Astrocyte (in vitro differentiated cells and primary cell): ENCODE measurements at regions not wholly inside any gene's neighbourhood (a gene's known extent, or its start where the extent isn't known, plus 50 kb on each side); places are given as distances from the start of the nearest gene placed in this dataset.

ENCODE experiments used
- DNase-seq: peaks from one replicate; pipeline ENCODE4 v3.0.0-alpha.2; 2010; ENCODE audit warnings: low read depth
- FAIRE-seq: peaks from 2 replicates; lab custom pipeline; 2011; peaks lifted over from hg19 to GRCh38; lab: Jason Lieb, UNC
- H2AFZ ChIP-seq: 2 replicates; pipeline ENCODE4 v1.6.0; 2012; ENCODE audit warnings: low read depth, low read length, inconsistent platforms
- H3K27ac ChIP-seq: 2 replicates; pipeline ENCODE4 v1.5.1; 2011; ENCODE audit warnings: low read depth, low read length, inconsistent platforms
- H3K27me3 ChIP-seq: 2 replicates; pipeline ENCODE4 v1.6.0; 2011; ENCODE audit warnings: low read length, inconsistent platforms; ENCODE audit not compliant: insufficient read depth
- H3K36me3 ChIP-seq: 2 replicates; pipeline ENCODE4 v1.5.1; 2011; ENCODE audit warnings: low read length, inconsistent platforms; ENCODE audit not compliant: insufficient read depth
- H3K4me1 ChIP-seq: 2 replicates; pipeline ENCODE4 v1.5.1; 2011; ENCODE audit warnings: low read length, inconsistent platforms; ENCODE audit not compliant: insufficient read depth
- H3K4me2 ChIP-seq: 2 replicates; pipeline ENCODE4 v1.6.0; 2012; ENCODE audit warnings: low read length, inconsistent platforms
- H3K4me3 ChIP-seq: 2 replicates; pipeline ENCODE4 v1.5.1; 2011; ENCODE audit warnings: low read depth, mild to moderate bottlenecking, low read length, inconsistent platforms; ENCODE audit not compliant: insufficient read depth
- H3K79me2 ChIP-seq: 2 replicates; pipeline ENCODE4 v1.6.0; 2012; ENCODE audit warnings: mild to moderate bottlenecking, low read length, inconsistent platforms; ENCODE audit not compliant: insufficient read depth
- H3K9ac ChIP-seq: 2 replicates; pipeline ENCODE4 v1.6.0; 2012; ENCODE audit warnings: mild to moderate bottlenecking, low read length, inconsistent platforms
- H3K9me3 ChIP-seq: 2 replicates; pipeline ENCODE4 v1.5.1; 2012; ENCODE audit warnings: low read depth, mild to moderate bottlenecking, low read length, inconsistent platforms; ENCODE audit not compliant: insufficient read depth
- H4K20me1 ChIP-seq: 2 replicates; pipeline ENCODE4 v1.6.0; 2012; ENCODE audit warnings: low read length, inconsistent platforms; ENCODE audit not compliant: insufficient read depth
- H3K27ac Mint-ChIP-seq: one replicate; pipeline ENCODE4 v1.8.0; 2021; ENCODE audit warnings: mild to moderate bottlenecking, mixed read lengths; ENCODE audit not compliant: unreplicated experiment
- H3K27me3 Mint-ChIP-seq: one replicate; pipeline ENCODE4 v1.8.0; 2021; ENCODE audit warnings: low read depth, mixed read lengths; ENCODE audit not compliant: unreplicated experiment
- H3K36me3 Mint-ChIP-seq: one replicate; pipeline ENCODE4 v1.8.0; 2021; ENCODE audit warnings: low read depth, mixed read lengths; ENCODE audit not compliant: unreplicated experiment
- H3K4me1 Mint-ChIP-seq: one replicate; pipeline ENCODE4 v1.8.0; 2021; ENCODE audit warnings: low read depth, mixed read lengths; ENCODE audit not compliant: unreplicated experiment
- H3K4me3 Mint-ChIP-seq: one replicate; pipeline ENCODE4 v1.8.0; 2021; ENCODE audit warnings: mild to moderate bottlenecking, moderate library complexity, mixed read lengths; ENCODE audit not compliant: unreplicated experiment
- H3K9me3 Mint-ChIP-seq: one replicate; pipeline ENCODE4 v1.8.0; 2021; ENCODE audit warnings: mild to moderate bottlenecking, mixed read lengths; ENCODE audit not compliant: unreplicated experiment
- EZH2 ChIP-seq: IDR thresholded peaks from 2 replicates; pipeline ENCODE4 v1.6.1; 2012; ENCODE audit warnings: mild to moderate bottlenecking, low read length, inconsistent platforms; ENCODE audit not compliant: insufficient read depth
- TF ChIP-seq, protein P1 (sequence below): IDR thresholded peaks from 2 replicates; pipeline ENCODE4 v1.5.1; 2011; ENCODE audit warnings: low read depth, mild to moderate bottlenecking, inconsistent platforms, low read length, moderate library complexity; ENCODE audit not compliant: insufficient read depth

DNA sequence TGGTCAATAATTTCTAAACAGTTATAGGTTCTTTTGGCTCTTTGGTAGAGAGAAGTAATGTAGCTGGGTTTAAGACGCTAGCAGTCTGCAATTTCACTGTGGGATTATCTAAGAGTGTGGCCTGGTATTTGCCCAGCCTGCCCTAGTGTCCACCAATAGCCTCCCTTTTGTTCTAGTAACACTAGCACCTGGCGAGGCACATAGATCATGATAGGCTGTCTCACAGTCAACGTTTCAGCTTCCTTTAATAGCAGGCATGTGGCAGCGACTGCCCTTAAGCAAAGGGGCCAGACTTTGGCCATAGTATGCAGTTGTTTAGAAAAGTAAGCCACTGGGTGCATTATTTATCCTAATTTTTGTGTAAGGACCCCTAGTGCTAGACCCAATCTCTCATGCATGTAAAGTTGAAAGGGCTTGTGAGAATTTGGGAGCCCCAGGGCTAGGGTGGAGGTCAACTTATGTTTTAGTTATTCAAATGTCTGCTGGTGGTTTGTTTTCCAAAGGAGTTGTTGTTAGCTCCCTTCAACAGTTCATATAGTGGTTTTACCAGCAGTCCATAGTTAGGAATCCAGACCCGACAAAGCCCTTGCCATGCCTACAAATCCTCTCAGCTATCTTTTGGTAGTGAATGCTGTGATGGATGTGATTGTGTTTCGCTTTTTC is 274.3 kb downstream of the HTR1A start:
- Mint-ChIP-seq H3K4me1 (no peaks in the 10 kb centered on the region), H3K4me3 (no peak overlapping the region), H3K27ac (no peak overlapping the region), H3K9me3 (no peaks in the 10 kb centered on the region), H3K36me3 (no peaks in the 10 kb centered on the region), H3K27me3 (no peaks in the 10 kb centered on the region)
- H3K4me3 ChIP-seq, result no peak overlapping the region
- H3K4me1 ChIP-seq, result no peaks in the 10 kb centered on the region
- DNase-seq, result no peak
- H3K79me2 ChIP-seq, result no peaks in the 10 kb centered on the region
- H4K20me1 ChIP-seq, result no peaks in the 10 kb centered on the region
- no peaks in the 10 kb centered on the region for H3K36me3 ChIP-seq
- H3K9ac ChIP-seq, result no peak overlapping the region
- no peak overlapping the region for H3K4me2 ChIP-seq
- H2AFZ ChIP-seq, result no peak overlapping the region
- no peaks in the 10 kb centered on the region for H3K9me3 ChIP-seq
- TF ChIP-seq EZH2, result no peak
- TF ChIP-seq, protein P1, sequence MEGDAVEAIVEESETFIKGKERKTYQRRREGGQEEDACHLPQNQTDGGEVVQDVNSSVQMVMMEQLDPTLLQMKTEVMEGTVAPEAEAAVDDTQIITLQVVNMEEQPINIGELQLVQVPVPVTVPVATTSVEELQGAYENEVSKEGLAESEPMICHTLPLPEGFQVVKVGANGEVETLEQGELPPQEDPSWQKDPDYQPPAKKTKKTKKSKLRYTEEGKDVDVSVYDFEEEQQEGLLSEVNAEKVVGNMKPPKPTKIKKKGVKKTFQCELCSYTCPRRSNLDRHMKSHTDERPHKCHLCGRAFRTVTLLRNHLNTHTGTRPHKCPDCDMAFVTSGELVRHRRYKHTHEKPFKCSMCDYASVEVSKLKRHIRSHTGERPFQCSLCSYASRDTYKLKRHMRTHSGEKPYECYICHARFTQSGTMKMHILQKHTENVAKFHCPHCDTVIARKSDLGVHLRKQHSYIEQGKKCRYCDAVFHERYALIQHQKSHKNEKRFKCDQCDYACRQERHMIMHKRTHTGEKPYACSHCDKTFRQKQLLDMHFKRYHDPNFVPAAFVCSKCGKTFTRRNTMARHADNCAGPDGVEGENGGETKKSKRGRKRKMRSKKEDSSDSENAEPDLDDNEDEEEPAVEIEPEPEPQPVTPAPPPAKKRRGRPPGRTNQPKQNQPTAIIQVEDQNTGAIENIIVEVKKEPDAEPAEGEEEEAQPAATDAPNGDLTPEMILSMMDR, result no peak
- no peaks in the 10 kb centered on the region for H3K27me3 ChIP-seq
- no peak overlapping the region for H3K27ac ChIP-seq
- no peak for FAIRE-seq

DNA sequence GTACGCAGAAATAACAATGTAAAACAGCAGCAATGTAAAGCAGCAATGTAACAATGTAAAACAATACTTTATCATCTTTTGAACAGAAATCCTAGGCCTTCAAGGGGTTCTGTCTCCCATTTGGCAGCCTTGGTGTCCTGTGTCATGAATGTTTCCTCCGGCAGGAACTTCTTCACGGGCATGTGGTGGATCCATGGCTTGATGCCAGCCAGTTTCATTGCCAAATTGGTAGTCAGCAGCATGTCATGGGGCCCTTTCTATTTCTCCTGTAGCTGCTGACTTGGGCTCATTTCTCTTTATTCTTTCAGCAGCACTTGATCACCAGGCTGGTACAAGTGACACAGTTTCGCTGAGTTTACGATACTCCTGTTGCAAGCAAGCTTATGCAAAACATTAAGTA is 275.3 kb downstream of the HTR1A start:
- no peak overlapping the region for H3K4me3 Mint-ChIP-seq
- no peaks in the 10 kb centered on the region for H3K4me1 ChIP-seq
- no peaks in the 10 kb centered on the region for H3K9me3 ChIP-seq
- no peaks in the 10 kb centered on the region for H3K36me3 Mint-ChIP-seq
- H2AFZ ChIP-seq, result no peak overlapping the region
- H4K20me1 ChIP-seq, result no peaks in the 10 kb centered on the region
- H3K27ac Mint-ChIP-seq, result no peak overlapping the region
- H3K4me1 Mint-ChIP-seq, result no peaks in the 10 kb centered on the region
- no peaks in the 10 kb centered on the region for H3K79me2 ChIP-seq
- no peaks in the 10 kb centered on the region for H3K27me3 Mint-ChIP-seq
- H3K9me3 Mint-ChIP-seq, result no peaks in the 10 kb centered on the region
- FAIRE-seq (no peak), DNase-seq (no peak)
- no peaks in the 10 kb centered on the region for H3K36me3 ChIP-seq
- no peak overlapping the region for H3K9ac ChIP-seq
- TF ChIP-seq EZH2, result no peak
- TF ChIP-seq, protein P1, result no peak
- H3K4me2 ChIP-seq, result no peak overlapping the region
- no peak overlapping the region for H3K27ac ChIP-seq
- H3K27me3 ChIP-seq, result no peaks in the 10 kb centered on the region
- H3K4me3 ChIP-seq, result no peak overlapping the region

DNA sequence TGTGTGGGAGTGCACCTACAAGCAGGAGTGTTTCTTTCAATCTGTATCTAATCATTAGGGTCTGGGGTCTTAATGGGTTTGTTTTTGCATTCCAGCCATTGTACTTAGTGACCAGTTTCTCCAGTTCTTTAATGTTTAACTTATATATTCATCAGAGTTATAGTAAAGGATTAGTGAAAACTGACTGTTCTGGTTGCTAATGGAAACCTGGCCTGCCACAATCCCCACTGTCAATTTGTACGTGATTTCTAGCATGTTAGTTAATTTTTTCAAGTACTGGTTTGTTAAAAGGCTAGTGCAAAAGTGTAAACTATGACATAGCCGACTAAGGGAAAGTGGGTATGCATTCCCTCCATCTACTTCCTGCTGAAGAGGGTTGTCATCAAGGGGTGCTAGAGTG is 276.1 kb downstream of the HTR1A start:
- H3K4me1 ChIP-seq, result no peaks in the 10 kb centered on the region
- H2AFZ ChIP-seq, result no peak overlapping the region
- H3K27ac ChIP-seq, result no peak overlapping the region
- Mint-ChIP-seq H3K4me3 (no peak overlapping the region), H3K27ac (no peak overlapping the region), H3K36me3 (no peaks in the 10 kb centered on the region), H3K9me3 (no peaks in the 10 kb centered on the region), H3K4me1 (no peaks in the 10 kb centered on the region), H3K27me3 (no peaks in the 10 kb centered on the region)
- H3K4me3 ChIP-seq, result no peak overlapping the region
- no peaks in the 10 kb centered on the region for H3K27me3 ChIP-seq
- H3K9ac ChIP-seq, result no peak overlapping the region
- DNase-seq (no peak), FAIRE-seq (no peak)
- no peak for TF ChIP-seq EZH2
- TF ChIP-seq, protein P1, result no peak
- H3K4me2 ChIP-seq, result no peak overlapping the region
- no peaks in the 10 kb centered on the region for H3K9me3 ChIP-seq
- H3K36me3 ChIP-seq, result no peaks in the 10 kb centered on the region
- H3K79me2 ChIP-seq, result no peaks in the 10 kb centered on the region
- no peaks in the 10 kb centered on the region for H4K20me1 ChIP-seq
